ENCODE measurements at regions not wholly inside any gene's neighbourhood (a gene's known extent, or its start where the extent isn't known, plus 50 kb on each side); places are given as distances from the start of the nearest gene placed in this dataset.

DNA sequence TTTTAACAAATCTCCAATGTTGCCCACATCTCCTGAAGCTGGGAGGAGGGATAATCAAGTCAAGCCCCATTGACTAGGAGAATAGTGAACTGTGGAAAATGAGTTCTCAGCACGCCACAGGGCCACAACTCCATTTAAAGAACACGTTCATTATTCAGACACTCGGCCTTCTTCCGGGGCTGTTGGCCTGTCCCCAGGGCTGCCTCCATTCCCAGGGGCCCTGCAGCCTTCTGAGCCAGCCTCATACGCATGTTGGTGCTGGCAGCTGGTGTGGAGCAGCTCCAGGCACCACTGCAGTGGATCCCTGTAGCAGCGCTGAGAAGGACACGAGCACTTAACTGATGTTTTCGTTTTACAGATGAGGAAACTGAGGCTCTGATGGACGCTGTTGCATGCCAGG, 87.5 kb upstream of the RCN1 start:
- ChIA-PET CTCF (ENCODE audit: low intra/inter-chr PET ratio) (no interaction called here), POLR2A (no interaction called here)
- Histone ChIP-seq H3K4me2 (ENCODE audit: insufficient read depth, low read length) (no peak overlapping the region), H3K9ac (ENCODE audit: insufficient read depth in 1 of 2, low read depth in 2 of 2, low read length in 2 of 2) (no peak overlapping the region), H3K9me1 (ENCODE audit: control insufficient read depth, insufficient read depth, low read length) (no peaks in the 10 kb centered on the region), H3K79me2 (ENCODE audit: control insufficient read depth, insufficient read depth, low read length) (no peaks in the 10 kb centered on the region), H3K9me3 (replicated peaks; ENCODE audit: control insufficient read depth, insufficient read depth, low read depth, low read length) (no peaks in the 10 kb centered on the region), H2AFZ (ENCODE audit: low read depth, low read length) (no peak overlapping the region), H3K4me1 (replicated peaks in 1 of 2; ENCODE audit: control insufficient read depth in 2 of 2, insufficient read depth in 2 of 2, low read length in 2 of 2) (no peaks in the 10 kb centered on the region), H3K36me3 (ENCODE audit: control insufficient read depth, insufficient read depth, low read length) (no peaks in the 10 kb centered on the region), H3K4me3 (no peak overlapping the region), H4K20me1 (replicated peaks; ENCODE audit: control insufficient read depth, insufficient read depth, low read length) (no peaks in the 10 kb centered on the region; the same call in 1 of the 2 replicates), H3K27me3 (ENCODE audit: control insufficient read depth in 2 of 2, insufficient read depth in 2 of 2, low read length in 2 of 2) (peaks cover 2 to 26% of the 10 kb centered on the region in 2 experiments; a peak in 3 of 5 replicates), H3K27ac (ENCODE audit: extremely low read depth, low read depth, low read length) (no peak overlapping the region)
- intact Hi-C loops (cut with micrococcal nuclease), result no loop called here
- in situ Hi-C loops (cut with MboI), result no loop called here
- BruUV-seq (replicated peaks), result no TSS peak
- under 1% methylated on average over 9 of the region's 9 CpGs for WGBS (ENCODE audit: insufficient coverage, low coverage, missing lambda C conversion rate)
- ATAC-seq, result no peak
- FAIRE-seq, result no peak
- DNase-seq (ENCODE audit: extremely low read depth in 1 of 4, low spot score in 3 of 4), result no peak
- no peak for TF ChIP-seq FOXK2 (conservative IDR thresholded peaks at IDR 0.05 in 1 of 2, IDR thresholded peaks at IDR 0.05 in 1 of 2; ENCODE audit: low read depth in 2 of 2)
- TF ChIP-seq, protein P1, sequence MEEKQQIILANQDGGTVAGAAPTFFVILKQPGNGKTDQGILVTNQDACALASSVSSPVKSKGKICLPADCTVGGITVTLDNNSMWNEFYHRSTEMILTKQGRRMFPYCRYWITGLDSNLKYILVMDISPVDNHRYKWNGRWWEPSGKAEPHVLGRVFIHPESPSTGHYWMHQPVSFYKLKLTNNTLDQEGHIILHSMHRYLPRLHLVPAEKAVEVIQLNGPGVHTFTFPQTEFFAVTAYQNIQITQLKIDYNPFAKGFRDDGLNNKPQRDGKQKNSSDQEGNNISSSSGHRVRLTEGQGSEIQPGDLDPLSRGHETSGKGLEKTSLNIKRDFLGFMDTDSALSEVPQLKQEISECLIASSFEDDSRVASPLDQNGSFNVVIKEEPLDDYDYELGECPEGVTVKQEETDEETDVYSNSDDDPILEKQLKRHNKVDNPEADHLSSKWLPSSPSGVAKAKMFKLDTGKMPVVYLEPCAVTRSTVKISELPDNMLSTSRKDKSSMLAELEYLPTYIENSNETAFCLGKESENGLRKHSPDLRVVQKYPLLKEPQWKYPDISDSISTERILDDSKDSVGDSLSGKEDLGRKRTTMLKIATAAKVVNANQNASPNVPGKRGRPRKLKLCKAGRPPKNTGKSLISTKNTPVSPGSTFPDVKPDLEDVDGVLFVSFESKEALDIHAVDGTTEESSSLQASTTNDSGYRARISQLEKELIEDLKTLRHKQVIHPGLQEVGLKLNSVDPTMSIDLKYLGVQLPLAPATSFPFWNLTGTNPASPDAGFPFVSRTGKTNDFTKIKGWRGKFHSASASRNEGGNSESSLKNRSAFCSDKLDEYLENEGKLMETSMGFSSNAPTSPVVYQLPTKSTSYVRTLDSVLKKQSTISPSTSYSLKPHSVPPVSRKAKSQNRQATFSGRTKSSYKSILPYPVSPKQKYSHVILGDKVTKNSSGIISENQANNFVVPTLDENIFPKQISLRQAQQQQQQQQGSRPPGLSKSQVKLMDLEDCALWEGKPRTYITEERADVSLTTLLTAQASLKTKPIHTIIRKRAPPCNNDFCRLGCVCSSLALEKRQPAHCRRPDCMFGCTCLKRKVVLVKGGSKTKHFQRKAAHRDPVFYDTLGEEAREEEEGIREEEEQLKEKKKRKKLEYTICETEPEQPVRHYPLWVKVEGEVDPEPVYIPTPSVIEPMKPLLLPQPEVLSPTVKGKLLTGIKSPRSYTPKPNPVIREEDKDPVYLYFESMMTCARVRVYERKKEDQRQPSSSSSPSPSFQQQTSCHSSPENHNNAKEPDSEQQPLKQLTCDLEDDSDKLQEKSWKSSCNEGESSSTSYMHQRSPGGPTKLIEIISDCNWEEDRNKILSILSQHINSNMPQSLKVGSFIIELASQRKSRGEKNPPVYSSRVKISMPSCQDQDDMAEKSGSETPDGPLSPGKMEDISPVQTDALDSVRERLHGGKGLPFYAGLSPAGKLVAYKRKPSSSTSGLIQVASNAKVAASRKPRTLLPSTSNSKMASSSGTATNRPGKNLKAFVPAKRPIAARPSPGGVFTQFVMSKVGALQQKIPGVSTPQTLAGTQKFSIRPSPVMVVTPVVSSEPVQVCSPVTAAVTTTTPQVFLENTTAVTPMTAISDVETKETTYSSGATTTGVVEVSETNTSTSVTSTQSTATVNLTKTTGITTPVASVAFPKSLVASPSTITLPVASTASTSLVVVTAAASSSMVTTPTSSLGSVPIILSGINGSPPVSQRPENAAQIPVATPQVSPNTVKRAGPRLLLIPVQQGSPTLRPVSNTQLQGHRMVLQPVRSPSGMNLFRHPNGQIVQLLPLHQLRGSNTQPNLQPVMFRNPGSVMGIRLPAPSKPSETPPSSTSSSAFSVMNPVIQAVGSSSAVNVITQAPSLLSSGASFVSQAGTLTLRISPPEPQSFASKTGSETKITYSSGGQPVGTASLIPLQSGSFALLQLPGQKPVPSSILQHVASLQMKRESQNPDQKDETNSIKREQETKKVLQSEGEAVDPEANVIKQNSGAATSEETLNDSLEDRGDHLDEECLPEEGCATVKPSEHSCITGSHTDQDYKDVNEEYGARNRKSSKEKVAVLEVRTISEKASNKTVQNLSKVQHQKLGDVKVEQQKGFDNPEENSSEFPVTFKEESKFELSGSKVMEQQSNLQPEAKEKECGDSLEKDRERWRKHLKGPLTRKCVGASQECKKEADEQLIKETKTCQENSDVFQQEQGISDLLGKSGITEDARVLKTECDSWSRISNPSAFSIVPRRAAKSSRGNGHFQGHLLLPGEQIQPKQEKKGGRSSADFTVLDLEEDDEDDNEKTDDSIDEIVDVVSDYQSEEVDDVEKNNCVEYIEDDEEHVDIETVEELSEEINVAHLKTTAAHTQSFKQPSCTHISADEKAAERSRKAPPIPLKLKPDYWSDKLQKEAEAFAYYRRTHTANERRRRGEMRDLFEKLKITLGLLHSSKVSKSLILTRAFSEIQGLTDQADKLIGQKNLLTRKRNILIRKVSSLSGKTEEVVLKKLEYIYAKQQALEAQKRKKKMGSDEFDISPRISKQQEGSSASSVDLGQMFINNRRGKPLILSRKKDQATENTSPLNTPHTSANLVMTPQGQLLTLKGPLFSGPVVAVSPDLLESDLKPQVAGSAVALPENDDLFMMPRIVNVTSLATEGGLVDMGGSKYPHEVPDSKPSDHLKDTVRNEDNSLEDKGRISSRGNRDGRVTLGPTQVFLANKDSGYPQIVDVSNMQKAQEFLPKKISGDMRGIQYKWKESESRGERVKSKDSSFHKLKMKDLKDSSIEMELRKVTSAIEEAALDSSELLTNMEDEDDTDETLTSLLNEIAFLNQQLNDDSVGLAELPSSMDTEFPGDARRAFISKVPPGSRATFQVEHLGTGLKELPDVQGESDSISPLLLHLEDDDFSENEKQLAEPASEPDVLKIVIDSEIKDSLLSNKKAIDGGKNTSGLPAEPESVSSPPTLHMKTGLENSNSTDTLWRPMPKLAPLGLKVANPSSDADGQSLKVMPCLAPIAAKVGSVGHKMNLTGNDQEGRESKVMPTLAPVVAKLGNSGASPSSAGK (IDR thresholded peaks at IDR 0.05), result no peak
- no peak for TF ChIP-seq ZMIZ1 (IDR thresholded peaks at IDR 0.05; ENCODE audit: low read depth in 2 of 2, low read length in 2 of 2)
- no peak for TF ChIP-seq SREBF1 (IDR thresholded peaks at IDR 0.05; ENCODE audit: borderline replicate concordance, low read depth, low read length)
- no peak for TF ChIP-seq GABPA (tag; conservative IDR thresholded peaks at IDR 0.05; ENCODE audit: low read depth)
- TF ChIP-seq XRCC4 (IDR thresholded peaks at IDR 0.05; ENCODE audit: extremely low read depth, insufficient read depth, insufficient read length), result no peak
